Astrocyte (in vitro differentiated cells and primary cell): ENCODE measurements at regions not wholly inside any gene's neighbourhood (a gene's known extent, or its start where the extent isn't known, plus 50 kb on each side); places are given as distances from the start of the nearest gene placed in this dataset.

Source experiments
- DNase-seq: peaks from one replicate; pipeline ENCODE4 v3.0.0-alpha.2; 2010; ENCODE audit warnings: low read depth
- FAIRE-seq: peaks from 2 replicates; lab custom pipeline; 2011; peaks lifted over from hg19 to GRCh38; lab: Jason Lieb, UNC
- H2AFZ ChIP-seq: 2 replicates; pipeline ENCODE4 v1.6.0; 2012; ENCODE audit warnings: low read depth, low read length, inconsistent platforms
- H3K27ac ChIP-seq: 2 replicates; pipeline ENCODE4 v1.5.1; 2011; ENCODE audit warnings: low read depth, low read length, inconsistent platforms
- H3K27me3 ChIP-seq: 2 replicates; pipeline ENCODE4 v1.6.0; 2011; ENCODE audit warnings: low read length, inconsistent platforms; ENCODE audit not compliant: insufficient read depth
- H3K36me3 ChIP-seq: 2 replicates; pipeline ENCODE4 v1.5.1; 2011; ENCODE audit warnings: low read length, inconsistent platforms; ENCODE audit not compliant: insufficient read depth
- H3K4me1 ChIP-seq: 2 replicates; pipeline ENCODE4 v1.5.1; 2011; ENCODE audit warnings: low read length, inconsistent platforms; ENCODE audit not compliant: insufficient read depth
- H3K4me2 ChIP-seq: 2 replicates; pipeline ENCODE4 v1.6.0; 2012; ENCODE audit warnings: low read length, inconsistent platforms
- H3K4me3 ChIP-seq: 2 replicates; pipeline ENCODE4 v1.5.1; 2011; ENCODE audit warnings: low read depth, mild to moderate bottlenecking, low read length, inconsistent platforms; ENCODE audit not compliant: insufficient read depth
- H3K79me2 ChIP-seq: 2 replicates; pipeline ENCODE4 v1.6.0; 2012; ENCODE audit warnings: mild to moderate bottlenecking, low read length, inconsistent platforms; ENCODE audit not compliant: insufficient read depth
- H3K9ac ChIP-seq: 2 replicates; pipeline ENCODE4 v1.6.0; 2012; ENCODE audit warnings: mild to moderate bottlenecking, low read length, inconsistent platforms
- H3K9me3 ChIP-seq: 2 replicates; pipeline ENCODE4 v1.5.1; 2012; ENCODE audit warnings: low read depth, mild to moderate bottlenecking, low read length, inconsistent platforms; ENCODE audit not compliant: insufficient read depth
- H4K20me1 ChIP-seq: 2 replicates; pipeline ENCODE4 v1.6.0; 2012; ENCODE audit warnings: low read length, inconsistent platforms; ENCODE audit not compliant: insufficient read depth
- H3K27ac Mint-ChIP-seq: one replicate; pipeline ENCODE4 v1.8.0; 2021; ENCODE audit warnings: mild to moderate bottlenecking, mixed read lengths; ENCODE audit not compliant: unreplicated experiment
- H3K27me3 Mint-ChIP-seq: one replicate; pipeline ENCODE4 v1.8.0; 2021; ENCODE audit warnings: low read depth, mixed read lengths; ENCODE audit not compliant: unreplicated experiment
- H3K36me3 Mint-ChIP-seq: one replicate; pipeline ENCODE4 v1.8.0; 2021; ENCODE audit warnings: low read depth, mixed read lengths; ENCODE audit not compliant: unreplicated experiment
- H3K4me1 Mint-ChIP-seq: one replicate; pipeline ENCODE4 v1.8.0; 2021; ENCODE audit warnings: low read depth, mixed read lengths; ENCODE audit not compliant: unreplicated experiment
- H3K4me3 Mint-ChIP-seq: one replicate; pipeline ENCODE4 v1.8.0; 2021; ENCODE audit warnings: mild to moderate bottlenecking, moderate library complexity, mixed read lengths; ENCODE audit not compliant: unreplicated experiment
- H3K9me3 Mint-ChIP-seq: one replicate; pipeline ENCODE4 v1.8.0; 2021; ENCODE audit warnings: mild to moderate bottlenecking, mixed read lengths; ENCODE audit not compliant: unreplicated experiment
- EZH2 ChIP-seq: IDR thresholded peaks from 2 replicates; pipeline ENCODE4 v1.6.1; 2012; ENCODE audit warnings: mild to moderate bottlenecking, low read length, inconsistent platforms; ENCODE audit not compliant: insufficient read depth
- TF ChIP-seq, protein P1 (sequence below): IDR thresholded peaks from 2 replicates; pipeline ENCODE4 v1.5.1; 2011; ENCODE audit warnings: low read depth, mild to moderate bottlenecking, inconsistent platforms, low read length, moderate library complexity; ENCODE audit not compliant: insufficient read depth

- Histone ChIP-seq H4K20me1 (no peaks in the 10 kb centered on the region), H3K27ac (no peak overlapping the region), H3K79me2 (no peaks in the 10 kb centered on the region), H3K9me3 (no peaks in the 10 kb centered on the region), H3K4me3 (no peak overlapping the region), H3K4me1 (no peaks in the 10 kb centered on the region), H3K27me3 (peaks cover 29% of the 10 kb centered on the region), H3K9ac (no peak overlapping the region), H3K4me2 (no peak overlapping the region), H2AFZ (no peak overlapping the region), H3K36me3 (no peaks in the 10 kb centered on the region)
- no peak for FAIRE-seq
- no peak overlapping the region for H3K27ac Mint-ChIP-seq
- peaks cover 3% of the 10 kb centered on the region for H3K9me3 Mint-ChIP-seq
- no peak for DNase-seq
- H3K4me1 Mint-ChIP-seq = peaks cover 5% of the 10 kb centered on the region
- H3K27me3 Mint-ChIP-seq = peaks cover 59% of the 10 kb centered on the region
- TF ChIP-seq, protein P1, sequence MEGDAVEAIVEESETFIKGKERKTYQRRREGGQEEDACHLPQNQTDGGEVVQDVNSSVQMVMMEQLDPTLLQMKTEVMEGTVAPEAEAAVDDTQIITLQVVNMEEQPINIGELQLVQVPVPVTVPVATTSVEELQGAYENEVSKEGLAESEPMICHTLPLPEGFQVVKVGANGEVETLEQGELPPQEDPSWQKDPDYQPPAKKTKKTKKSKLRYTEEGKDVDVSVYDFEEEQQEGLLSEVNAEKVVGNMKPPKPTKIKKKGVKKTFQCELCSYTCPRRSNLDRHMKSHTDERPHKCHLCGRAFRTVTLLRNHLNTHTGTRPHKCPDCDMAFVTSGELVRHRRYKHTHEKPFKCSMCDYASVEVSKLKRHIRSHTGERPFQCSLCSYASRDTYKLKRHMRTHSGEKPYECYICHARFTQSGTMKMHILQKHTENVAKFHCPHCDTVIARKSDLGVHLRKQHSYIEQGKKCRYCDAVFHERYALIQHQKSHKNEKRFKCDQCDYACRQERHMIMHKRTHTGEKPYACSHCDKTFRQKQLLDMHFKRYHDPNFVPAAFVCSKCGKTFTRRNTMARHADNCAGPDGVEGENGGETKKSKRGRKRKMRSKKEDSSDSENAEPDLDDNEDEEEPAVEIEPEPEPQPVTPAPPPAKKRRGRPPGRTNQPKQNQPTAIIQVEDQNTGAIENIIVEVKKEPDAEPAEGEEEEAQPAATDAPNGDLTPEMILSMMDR = no peak
- no peak for TF ChIP-seq EZH2
- no peaks in the 10 kb centered on the region for H3K36me3 Mint-ChIP-seq
- no peak overlapping the region for H3K4me3 Mint-ChIP-seq
Observed at GRCh38 chr11:13074714-13075464, 65.8 kb downstream of the RASSF10 start.

DNA sequence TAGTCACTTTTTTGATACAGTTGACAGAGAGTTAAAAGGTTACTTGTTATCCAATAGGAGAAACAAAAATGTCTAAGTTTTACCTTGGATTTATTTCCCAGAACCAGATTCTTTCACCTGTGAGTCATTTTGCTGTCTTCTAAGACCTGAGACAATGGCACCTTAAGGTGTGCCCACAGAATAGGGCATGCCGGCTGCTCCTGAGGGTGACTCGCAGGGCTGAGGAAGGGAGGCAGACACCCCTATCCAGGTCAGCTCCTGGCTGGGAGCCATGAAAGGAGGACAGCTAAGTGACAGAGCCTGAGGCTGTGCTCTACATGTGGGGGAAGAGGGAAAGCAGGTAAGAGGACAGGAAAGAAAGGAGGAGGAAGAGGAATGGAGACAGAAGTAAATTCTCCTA lies 67.8 kb downstream of the RASSF10 start:
- H3K4me2 ChIP-seq = no peak overlapping the region
- Mint-ChIP-seq H3K27me3 (peaks cover 68% of the 10 kb centered on the region), H3K4me3 (no peak overlapping the region), H3K36me3 (no peaks in the 10 kb centered on the region), H3K4me1 (peaks cover 5% of the 10 kb centered on the region), H3K27ac (no peak overlapping the region), H3K9me3 (peaks cover 5% of the 10 kb centered on the region)
- no peak overlapping the region for H3K27ac ChIP-seq
- no peaks in the 10 kb centered on the region for H3K36me3 ChIP-seq
- DNase-seq (no peak), FAIRE-seq (no peak)
- peaks cover 38% of the 10 kb centered on the region for H3K27me3 ChIP-seq
- H3K9ac ChIP-seq = no peak overlapping the region
- no peaks in the 10 kb centered on the region for H4K20me1 ChIP-seq
- no peak overlapping the region for H3K4me3 ChIP-seq
- no peak overlapping the region for H2AFZ ChIP-seq
- no peaks in the 10 kb centered on the region for H3K9me3 ChIP-seq
- H3K4me1 ChIP-seq = no peaks in the 10 kb centered on the region
- H3K79me2 ChIP-seq = no peaks in the 10 kb centered on the region
- no peak for TF ChIP-seq EZH2
- TF ChIP-seq, protein P1 = no peak

GRCh38 chr11:13080861-13081260 lies 71.7 kb downstream of the RASSF10 start:
- Histone ChIP-seq H3K27ac (no peak overlapping the region), H3K9me3 (no peaks in the 10 kb centered on the region), H3K79me2 (no peaks in the 10 kb centered on the region), H3K4me3 (no peak overlapping the region), H2AFZ (no peak overlapping the region), H3K4me2 (no peak overlapping the region), H3K36me3 (no peaks in the 10 kb centered on the region), H3K4me1 (no peaks in the 10 kb centered on the region), H4K20me1 (no peaks in the 10 kb centered on the region), H3K9ac (no peak overlapping the region), H3K27me3 (peaks cover 46% of the 10 kb centered on the region)
- H3K4me1 Mint-ChIP-seq = peaks cover 2% of the 10 kb centered on the region
- peaks cover 10% of the 10 kb centered on the region for H3K9me3 Mint-ChIP-seq
- H3K27me3 Mint-ChIP-seq = peaks cover 59% of the 10 kb centered on the region
- no peaks in the 10 kb centered on the region for H3K36me3 Mint-ChIP-seq
- DNase-seq (no peak), FAIRE-seq (no peak)
- no peak overlapping the region for H3K27ac Mint-ChIP-seq
- TF ChIP-seq, protein P1 = no peak
- no peak for TF ChIP-seq EZH2
- H3K4me3 Mint-ChIP-seq = no peak overlapping the region
